Motor neuron (in vitro differentiated cells): ENCODE measurements at regions not wholly inside any gene's neighbourhood (a gene's known extent, or its start where the extent isn't known, plus 50 kb on each side); places are given as distances from the start of the nearest gene placed in this dataset.

Experiments used
- ATAC-seq, 8 experiments: fragments of 200-7000 bp; cut with Tn5 transposase; replicated peaks in 6 of 8; 2 replicates each; pipeline ENCODE4 v1.8.0; 2021; ENCODE audit warnings: mild to moderate bottlenecking in 8 of 8, moderate library complexity in 8 of 8
- H3K27ac ChIP-seq, 2 donors: fragments of 250-450 bp; sonication (Bioruptor Pico); 2 replicates each; pipeline ENCODE4 v1.9.0; 2021; ENCODE audit warnings: antibody characterized with exemption in 2 of 2, mild to moderate bottlenecking in 2 of 2, moderate library complexity in 1 of 2
- H3K4me1 ChIP-seq, 2 donors: fragments of 250-450 bp; sonication (Bioruptor Pico); replicated peaks in 1 of 2; 2 replicates each; pipeline ENCODE4 v1.6.1; 2021; ENCODE audit warnings: antibody characterized with exemption in 2 of 2, mild to moderate bottlenecking in 2 of 2, moderate library complexity in 1 of 2
- H3K4me3 ChIP-seq, 5 donors: fragments of 250-450 bp; sonication (Bioruptor Pico); 2 replicates each; pipeline ENCODE4 v1.9.0; 2021; ENCODE audit warnings: antibody characterized with exemption in 5 of 5, mild to moderate bottlenecking in 5 of 5, moderate library complexity in 4 of 5
- WGBS, 10 experiments: fragments of 450-650 bp; shearing (Covaris generic); methylation state at CpG; one replicate each; pipeline ENCODE4 v1.0.0; 2022; 5-methylcytosine and 5-hydroxymethylcytosine counted together
- in situ Hi-C, 9 experiments: fragments of 400-800 bp; cut with MboI; loops; one replicate each; pipeline ENCODE4 v1.15.0; 2021; ENCODE audit warnings: low sequenced_read_pairs in 9 of 9, low pct_unique_long_range_greater_than_20kb in 2 of 9; ENCODE audit not compliant: unreplicated experiment in 9 of 9

- peaks cover 12 to 21% of the 10 kb centered on the region in 2 donors for H3K4me1 ChIP-seq
- no peak overlapping the region for H3K27ac ChIP-seq
- no peak overlapping the region for H3K4me3 ChIP-seq
- ATAC-seq = no peak
- 0 to 100% (median 81%) methylated on average over 1 to 2 of the region's 2 CpGs; no CpG with 5 or more reads in 1 of the 10 experiments for WGBS, 10 experiments
- in situ Hi-C loops = no loop called here
Measured at GRCh38 chr16:9680968-9681367, 501.3 kb downstream of the GRIN2A start.

- no peak overlapping the region for H3K4me3 ChIP-seq
- in situ Hi-C loops = no loop called here
Measured at GRCh38 chr16:9681508-9681907, 500.7 kb downstream of the GRIN2A start.

GRCh38 chr16:9682320-9682719 lies 499.9 kb downstream of the GRIN2A start:
- ATAC-seq = no peak
- in situ Hi-C loops = no loop called here
- Histone ChIP-seq H3K4me3 (no peak overlapping the region), H3K4me1 (peaks cover 12 to 18% of the 10 kb centered on the region in 2 donors), H3K27ac (no peak overlapping the region)
- WGBS, 10 experiments = 6 to 92% (median 50%) methylated on average over 1 to 2 of the region's 2 CpGs; no CpG with 5 or more reads in 3 of the 10 experiments

More at GRCh38 chr16:9681508-9681907, 500.7 kb downstream of the GRIN2A start:
- ATAC-seq = no peak
- Histone ChIP-seq H3K27ac (no peak overlapping the region), H3K4me1 (peaks cover 12 to 21% of the 10 kb centered on the region in 2 donors)
- WGBS, 10 experiments = 19 to 100% (median 81%) methylated on average over 1 to 8 of the region's 9 CpGs; no CpG with 5 or more reads in 2 of the 10 experiments

- Histone ChIP-seq H3K27ac (no peak overlapping the region), H3K4me3 (no peak overlapping the region), H3K4me1 (peaks cover 12 to 15% of the 10 kb centered on the region in 2 donors)
- in situ Hi-C loops = no loop called here
- no peak for ATAC-seq
Measured at GRCh38 chr16:9683677-9684076, 498.6 kb downstream of the GRIN2A start.

- no peak for ATAC-seq
- no peak overlapping the region for H3K27ac ChIP-seq
- H3K4me3 ChIP-seq = no peak overlapping the region
- in situ Hi-C loops = no loop called here
- H3K4me1 ChIP-seq = no peaks in the 10 kb centered on the region
- 0 to 93% (median 67%) methylated on average over 1 to 3 of the region's 4 CpGs; no CpG with 5 or more reads in 1 of the 10 experiments for WGBS, 10 experiments
Measured at GRCh38 chr16:9687737-9688319, 494.4 kb downstream of the GRIN2A start.

- H3K4me3 ChIP-seq = no peak overlapping the region
- in situ Hi-C loops = no loop called here
- H3K27ac ChIP-seq = no peak overlapping the region
- ATAC-seq = no peak
- H3K4me1 ChIP-seq = no peaks in the 10 kb centered on the region
Measured at GRCh38 chr16:9689597-9689996, 492.6 kb downstream of the GRIN2A start.

- 0 to 100% (median 83%) methylated on average over 1 to 3 of the region's 3 CpGs; no CpG with 5 or more reads in 3 of the 10 experiments for WGBS, 10 experiments
- no peak overlapping the region for H3K27ac ChIP-seq
- H3K4me3 ChIP-seq = no peak overlapping the region
- no peak for ATAC-seq
- in situ Hi-C loops = no loop called here
- no peaks in the 10 kb centered on the region for H3K4me1 ChIP-seq
Measured at GRCh38 chr16:9695152-9695551, 487.1 kb downstream of the GRIN2A start.
